ENCODE measurements at regions not wholly inside any gene's neighbourhood (a gene's known extent, or its start where the extent isn't known, plus 50 kb on each side); places are given as distances from the start of the nearest gene placed in this dataset.
"Not testable (repeated sequence)": the region's sequence is repeated elsewhere in the genome, so short reads cannot be mapped to it uniquely, and the experiment has no call there.

GRCh38 chr5:2886531-2886930, 135.1 kb upstream of the IRX2 start:
- in situ Hi-C loops (cut with HindIII; ENCODE audit: low sequenced_read_pairs), result no loop called here

- in situ Hi-C loops (cut with HindIII; ENCODE audit: low sequenced_read_pairs), result no loop called here
Measured at GRCh38 chr5:2883771-2884170, 132.3 kb upstream of the IRX2 start.

GRCh38 chr5:2879701-2880100, 128.2 kb upstream of the IRX2 start:
- in situ Hi-C loops (cut with HindIII; ENCODE audit: low sequenced_read_pairs), result no loop called here

GRCh38 chr5:2877522-2877921, 126.0 kb upstream of the IRX2 start:
- in situ Hi-C loops (cut with HindIII; ENCODE audit: low sequenced_read_pairs), result no loop called here

- in situ Hi-C loops (cut with HindIII; ENCODE audit: low sequenced_read_pairs), result no loop called here
Measured at GRCh38 chr5:2876183-2876582, 124.7 kb upstream of the IRX2 start.

GRCh38 chr5:2874099-2874498, 122.6 kb upstream of the IRX2 start:
- in situ Hi-C loops (cut with HindIII; ENCODE audit: low sequenced_read_pairs), result no loop called here

- in situ Hi-C loops (cut with HindIII; ENCODE audit: low sequenced_read_pairs), result no loop called here
Measured at GRCh38 chr5:2872676-2873075, 121.2 kb upstream of the IRX2 start.

- in situ Hi-C loops (cut with HindIII; ENCODE audit: low sequenced_read_pairs), result no loop called here
Measured at GRCh38 chr5:2871282-2871681, 119.8 kb upstream of the IRX2 start.

- in situ Hi-C loops (cut with HindIII; ENCODE audit: low sequenced_read_pairs), result no loop called here
Measured at GRCh38 chr5:2869471-2869870, 118.0 kb upstream of the IRX2 start.

- in situ Hi-C loops (cut with HindIII; ENCODE audit: low sequenced_read_pairs), result no loop called here
Measured at GRCh38 chr5:2867373-2867933, 116.0 kb upstream of the IRX2 start.

- in situ Hi-C loops (cut with HindIII; ENCODE audit: low sequenced_read_pairs), result no loop called here
Measured at GRCh38 chr5:2866662-2867372, 115.3 kb upstream of the IRX2 start.

GRCh38 chr5:2865856-2866255, 114.4 kb upstream of the IRX2 start:
- in situ Hi-C loops (cut with HindIII; ENCODE audit: low sequenced_read_pairs), result no loop called here

GRCh38 chr5:2864515-2865105, 113.1 kb upstream of the IRX2 start:
- in situ Hi-C loops (cut with HindIII; ENCODE audit: low sequenced_read_pairs), result no loop called here

- in situ Hi-C loops (cut with HindIII; ENCODE audit: low sequenced_read_pairs), result no loop called here
Measured at GRCh38 chr5:2863675-2864433, 112.4 kb upstream of the IRX2 start.

GRCh38 chr5:2863133-2863532, 111.7 kb upstream of the IRX2 start:
- in situ Hi-C loops (cut with HindIII; ENCODE audit: low sequenced_read_pairs), result no loop called here

- in situ Hi-C loops (cut with HindIII; ENCODE audit: low sequenced_read_pairs), result not testable (repeated sequence)
Measured at GRCh38 chr5:2862176-2862575, 110.7 kb upstream of the IRX2 start.

GRCh38 chr5:2861605-2862004, 110.1 kb upstream of the IRX2 start:
- in situ Hi-C loops (cut with HindIII; ENCODE audit: low sequenced_read_pairs), result no loop called here

- in situ Hi-C loops (cut with HindIII; ENCODE audit: low sequenced_read_pairs), result no loop called here
Measured at GRCh38 chr5:2860101-2860500, 108.6 kb upstream of the IRX2 start.

- in situ Hi-C loops (cut with HindIII; ENCODE audit: low sequenced_read_pairs), result no loop called here
Measured at GRCh38 chr5:2857837-2858236, 106.4 kb upstream of the IRX2 start.

GRCh38 chr5:2856206-2856605, 104.7 kb upstream of the IRX2 start:
- in situ Hi-C loops (cut with HindIII; ENCODE audit: low sequenced_read_pairs), result no loop called here

- in situ Hi-C loops (cut with HindIII; ENCODE audit: low sequenced_read_pairs), result no loop called here
Measured at GRCh38 chr5:2852446-2852845, 101.0 kb upstream of the IRX2 start.

GRCh38 chr5:2851895-2852294, 100.4 kb upstream of the IRX2 start:
- in situ Hi-C loops (cut with HindIII; ENCODE audit: low sequenced_read_pairs), result no loop called here
